Pancreas (tissue), 10 donors: ENCODE measurements at regions not wholly inside any gene's neighbourhood (a gene's known extent, or its start where the extent isn't known, plus 50 kb on each side); places are given as distances from the start of the nearest gene placed in this dataset.

Experiments used
- ATAC-seq, 4 donors: fragments of 200-7000 bp; cut with Tn5 transposase; one replicate each; pipeline versions ENCODE4 v1.8.0 to v1.9.1; 2020; ENCODE audit warnings: mild to moderate bottlenecking in 4 of 4, moderate library complexity in 4 of 4
- DNase-seq, 6 donors: peaks; one replicate each; pipeline ENCODE4 v3.0.0-alpha.2; 2020
- FAIRE-seq: peaks from 2 replicates; lab custom pipeline; 2012; peaks lifted over from hg19 to GRCh38; lab: Jason Lieb, UNC
- H3K27ac ChIP-seq, 4 donors: fragments of 200-600 bp; sonication (generic); 1 replicate in 3 of 4; 2 replicates in 1 of 4; pipeline versions ENCODE4 v1.5.0 to v1.8.0; 2020
- H3K27me3 ChIP-seq, 4 donors: fragments of 200-600 bp; one replicate each; pipeline ENCODE4 v1.8.0; 2021
- H3K36me3 ChIP-seq, 3 donors: fragments of 200-600 bp; sonication (generic) in 1 of 3; one replicate each; pipeline versions ENCODE4 v1.5.0 to v1.8.0; 2020 to 2021
- H3K4me1 ChIP-seq, 3 donors: fragments of 200-600 bp; one replicate each; pipeline ENCODE4 v1.8.0; 2021
- H3K4me3 ChIP-seq, 4 donors: fragments of 200-600 bp; sonication (generic) in 2 of 4; one replicate each; pipeline versions ENCODE4 v1.5.0 to v1.8.0; 2020 to 2021
- H3K9me3 ChIP-seq, 4 donors: fragments of 200-600 bp; one replicate each; pipeline ENCODE4 v1.8.0; 2021
- WGBS, 2 donors: extraction: QIAGEN DNeasy Blood & Tissue Kit; methylation state at CpG; one replicate each; pipeline ENCODE4 v1.1.7; 2013; 5-methylcytosine and 5-hydroxymethylcytosine counted together
- intact Hi-C, 3 donors: fragments of 100-400 bp; cut with DNase I; formaldehyde crosslinking; loops; one replicate each; pipeline versions ENCODE4 v1.11.1 to v1.14.2; 2022
- TF ChIP-seq, protein P1 (sequence below), 4 donors: fragments of 200-600 bp; sonication (generic) in 3 of 4; IDR thresholded peaks; one replicate each; pipeline versions ENCODE4 v1.5.0 to v1.8.0; 2021; ENCODE audit warnings: antibody characterized with exemption in 4 of 4
- donor health status: healthy with polysubstance abuse.
- donor health status: DM: no; HTN: no; CAD: no; lungs with moderate emphysema.
- donor health status: DM: no; HTN: no; CAD: no.
- donor health status: control.
- donor health status: control.
- donor health status: Bipolar disorder and iron deficiency.
- donor health status: DM: yes; HTN: yes; CAD: no.
- donor health status: DM: no; HTN: no; CAD: no.
- donor health status: DM: no; HTN: no; CAD: no.
- donor health status: DM: yes; HTN: yes; CAD: no.

DNA sequence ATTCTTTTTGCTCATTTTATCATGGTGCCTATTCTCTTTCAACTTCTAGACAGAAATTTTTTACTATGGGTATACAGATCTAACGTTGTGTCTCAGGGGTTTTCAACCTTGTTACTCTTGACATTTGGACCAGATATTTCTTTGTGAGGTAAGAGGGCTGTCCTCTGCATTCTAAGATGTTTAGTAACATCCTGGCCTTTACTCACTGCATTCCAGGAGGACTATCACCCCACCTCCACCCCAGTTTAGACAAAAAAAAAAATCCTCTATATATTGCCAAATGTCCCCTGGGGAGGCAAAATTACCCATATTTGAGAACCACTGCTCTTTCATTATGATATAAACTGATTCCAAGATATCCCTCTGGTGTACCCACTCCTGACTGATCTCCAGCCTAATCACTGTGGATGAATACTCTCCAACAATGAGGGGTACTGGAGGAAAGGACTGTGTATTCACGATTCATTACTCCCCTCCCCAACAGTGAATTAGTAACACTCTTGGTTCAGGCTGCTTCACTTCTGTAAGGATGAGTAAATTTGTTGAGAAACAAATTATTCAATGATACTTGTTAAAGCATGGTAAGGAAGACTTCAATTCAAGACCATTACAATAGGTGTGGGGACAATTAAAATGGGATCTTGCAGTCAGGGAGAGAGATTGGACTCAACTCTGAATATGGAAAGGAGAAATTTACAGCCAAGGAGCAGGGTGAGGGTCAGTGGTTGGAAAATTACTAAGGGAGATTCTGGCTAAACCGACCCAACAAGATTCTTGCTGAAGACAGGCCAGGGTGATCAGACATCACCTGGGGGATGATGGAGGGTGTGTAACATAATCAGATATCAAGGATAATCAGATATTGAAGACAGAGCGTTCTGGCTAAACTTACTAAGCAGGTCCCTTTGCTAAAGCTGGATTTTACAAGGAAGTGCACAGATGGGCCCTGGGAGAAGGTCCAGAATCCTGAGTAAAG lies 123.8 kb upstream of the DAZL start:
- DNase-seq (no peak), FAIRE-seq (no peak), ATAC-seq (no peak)
- Histone ChIP-seq H3K36me3 (no peaks in the 10 kb centered on the region), H3K4me3 (no peak overlapping the region), H3K4me1 (no peaks in the 10 kb centered on the region), H3K27ac (no peak overlapping the region), H3K9me3 (no peaks in the 10 kb centered on the region), H3K27me3 (no peaks in the 10 kb centered on the region)
- intact Hi-C loops: no loop called here
- TF ChIP-seq, protein P1, sequence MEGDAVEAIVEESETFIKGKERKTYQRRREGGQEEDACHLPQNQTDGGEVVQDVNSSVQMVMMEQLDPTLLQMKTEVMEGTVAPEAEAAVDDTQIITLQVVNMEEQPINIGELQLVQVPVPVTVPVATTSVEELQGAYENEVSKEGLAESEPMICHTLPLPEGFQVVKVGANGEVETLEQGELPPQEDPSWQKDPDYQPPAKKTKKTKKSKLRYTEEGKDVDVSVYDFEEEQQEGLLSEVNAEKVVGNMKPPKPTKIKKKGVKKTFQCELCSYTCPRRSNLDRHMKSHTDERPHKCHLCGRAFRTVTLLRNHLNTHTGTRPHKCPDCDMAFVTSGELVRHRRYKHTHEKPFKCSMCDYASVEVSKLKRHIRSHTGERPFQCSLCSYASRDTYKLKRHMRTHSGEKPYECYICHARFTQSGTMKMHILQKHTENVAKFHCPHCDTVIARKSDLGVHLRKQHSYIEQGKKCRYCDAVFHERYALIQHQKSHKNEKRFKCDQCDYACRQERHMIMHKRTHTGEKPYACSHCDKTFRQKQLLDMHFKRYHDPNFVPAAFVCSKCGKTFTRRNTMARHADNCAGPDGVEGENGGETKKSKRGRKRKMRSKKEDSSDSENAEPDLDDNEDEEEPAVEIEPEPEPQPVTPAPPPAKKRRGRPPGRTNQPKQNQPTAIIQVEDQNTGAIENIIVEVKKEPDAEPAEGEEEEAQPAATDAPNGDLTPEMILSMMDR (IDR thresholded peaks at IDR 0.05): no peak
- WGBS, 2 donors: 54 to 59% methylated on average over 4 of the region's 4 CpGs

DNA sequence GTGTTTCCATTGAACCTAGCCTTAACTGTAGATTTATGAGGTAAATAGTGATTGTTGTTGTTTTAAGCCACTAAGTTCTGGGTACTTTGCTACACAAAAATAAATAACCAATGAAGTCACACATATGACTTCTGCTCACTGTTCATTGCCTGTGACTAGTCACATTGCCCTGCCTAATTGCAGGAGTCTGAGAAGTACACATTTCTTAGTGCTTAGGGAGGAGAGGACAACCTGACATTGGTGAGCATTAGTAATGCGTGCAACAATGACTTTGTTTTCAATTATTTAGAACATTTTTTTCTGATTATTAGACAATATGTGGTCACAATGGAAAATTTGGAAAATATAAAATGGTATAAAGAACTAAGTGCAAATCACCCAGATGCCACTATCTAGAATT lies 133.2 kb upstream of the DAZL start:
- DNase-seq: no peak
- intact Hi-C loops: no loop called here
- TF ChIP-seq, protein P1 (IDR thresholded peaks at IDR 0.05): no peak
- no peak for FAIRE-seq
- no peak overlapping the region for H3K27ac ChIP-seq
- H3K36me3 ChIP-seq: no peaks in the 10 kb centered on the region
- H3K27me3 ChIP-seq: no peaks in the 10 kb centered on the region
- no peaks in the 10 kb centered on the region for H3K9me3 ChIP-seq
- WGBS, 2 donors: 83 to 95% methylated on average over 1 of the region's 1 CpG
- no peaks in the 10 kb centered on the region for H3K4me1 ChIP-seq
- no peak for ATAC-seq
- H3K4me3 ChIP-seq: no peak overlapping the region

DNA sequence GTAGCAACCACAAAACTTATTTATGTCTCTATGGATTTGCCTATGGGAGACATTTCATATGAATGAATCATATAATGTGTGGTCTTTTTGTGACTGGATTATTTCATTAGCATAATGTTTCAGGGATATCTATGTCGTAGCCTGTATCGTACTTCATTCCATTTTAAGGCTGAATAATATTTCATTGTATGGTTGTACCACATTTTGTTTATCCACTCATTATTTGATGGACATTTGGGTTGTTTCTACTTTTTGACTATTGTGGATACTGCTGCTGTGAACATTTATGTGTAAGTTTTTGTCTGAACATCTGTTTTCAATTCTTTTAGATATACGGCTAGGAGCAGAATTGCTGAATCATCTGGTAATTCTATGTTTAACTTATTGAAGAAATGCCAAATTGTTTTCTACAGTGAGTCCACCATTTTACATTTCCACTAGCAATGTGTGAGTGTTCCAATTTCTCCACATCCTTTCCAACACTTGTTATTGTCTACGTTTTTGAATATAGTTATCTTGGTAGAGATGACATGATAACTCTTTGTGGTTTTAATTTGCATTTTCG lies 134.4 kb upstream of the DAZL start:
- H3K4me1 ChIP-seq: no peaks in the 10 kb centered on the region
- FAIRE-seq (no peak), ATAC-seq (no peak), DNase-seq (no peak)
- no peak overlapping the region for H3K27ac ChIP-seq
- intact Hi-C loops: no loop called here
- no peak overlapping the region for H3K4me3 ChIP-seq
- H3K9me3 ChIP-seq: no peaks in the 10 kb centered on the region
- WGBS, 2 donors: 59 to 80% methylated on average over 5 of the region's 5 CpGs
- no peaks in the 10 kb centered on the region for H3K27me3 ChIP-seq
- TF ChIP-seq, protein P1 (IDR thresholded peaks at IDR 0.05): no peak
- no peaks in the 10 kb centered on the region for H3K36me3 ChIP-seq

DNA sequence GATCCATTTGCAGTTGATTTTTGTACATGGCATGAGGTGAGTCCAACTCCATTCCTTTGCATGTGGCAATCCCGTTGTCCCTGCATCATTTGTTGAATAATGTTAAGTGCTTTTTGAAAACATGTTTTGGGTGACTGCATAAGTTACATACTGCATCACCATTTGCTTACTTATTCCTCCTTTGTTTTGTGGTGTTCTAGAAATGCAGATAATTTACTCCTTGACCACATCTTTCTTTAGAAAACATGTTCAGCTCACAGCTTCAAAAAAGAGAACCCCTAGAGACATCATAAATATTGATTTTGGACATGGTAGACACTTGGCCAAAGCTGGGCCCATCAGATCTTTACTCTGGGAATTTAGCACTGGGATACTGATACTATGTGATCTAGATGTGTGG lies 135.3 kb upstream of the DAZL start:
- 76 to 92% methylated on average over 1 of the region's 1 CpG for WGBS, 2 donors
- no peak for FAIRE-seq

More for the DNA sequence above, 135.3 kb upstream of the DAZL start:
- DNase-seq (no peak), ATAC-seq (no peak)
- no peaks in the 10 kb centered on the region for H3K4me1 ChIP-seq
- no peaks in the 10 kb centered on the region for H3K9me3 ChIP-seq
- no peak overlapping the region for H3K27ac ChIP-seq
- H3K36me3 ChIP-seq: no peaks in the 10 kb centered on the region
- TF ChIP-seq, protein P1 (IDR thresholded peaks at IDR 0.05): no peak
- H3K27me3 ChIP-seq: no peaks in the 10 kb centered on the region
- no peak overlapping the region for H3K4me3 ChIP-seq
- intact Hi-C loops: no loop called here
